Lung (tissue), 11 donors: ENCODE measurements at regions not wholly inside any gene's neighbourhood (a gene's known extent, or its start where the extent isn't known, plus 50 kb on each side); places are given as distances from the start of the nearest gene placed in this dataset.

Experiments used
- ATAC-seq: fragments of 200-7000 bp; cut with Tn5 transposase; one replicate; pipeline ENCODE4 v1.9.1; 2020; ENCODE audit warnings: moderate number of reproducible peaks; ENCODE audit not compliant: insufficient read depth, low FRiP score
- DNase-seq, 3 donors: peaks; one replicate each; pipeline ENCODE4 v3.0.0-alpha.2; 2013 to 2017
- H3K27ac ChIP-seq, 2 donors: one replicate each; pipeline ENCODE4 v1.5.1; 2013; ENCODE audit warnings: mild to moderate bottlenecking in 2 of 2, moderate library complexity in 2 of 2, control low read depth in 1 of 2, inconsistent platforms in 1 of 2, low read depth in 1 of 2, low read length in 1 of 2
- H3K27me3 ChIP-seq, 3 donors: one replicate each; pipeline ENCODE4 v1.5.1; 2013; ENCODE audit warnings: low read length in 2 of 3; ENCODE audit not compliant: control insufficient read depth in 3 of 3, insufficient read depth in 3 of 3
- H3K36me3 ChIP-seq, 4 donors: one replicate each; pipeline ENCODE4 v1.5.1; 2013; ENCODE audit warnings: low read length in 4 of 4, mild to moderate bottlenecking in 1 of 4, moderate library complexity in 1 of 4; ENCODE audit not compliant: control insufficient read depth in 4 of 4, insufficient read depth in 4 of 4
- H3K4me1 ChIP-seq, 5 donors: one replicate each; pipeline ENCODE4 v1.5.1; 2013; ENCODE audit warnings: low read length in 5 of 5, mild to moderate bottlenecking in 2 of 5, moderate library complexity in 1 of 5; ENCODE audit not compliant: control insufficient read depth in 5 of 5, insufficient read depth in 5 of 5
- H3K4me3 ChIP-seq: one replicate; pipeline ENCODE4 v1.5.1; 2013; ENCODE audit warnings: mild to moderate bottlenecking, control low read depth, moderate library complexity
- H3K9ac ChIP-seq, 2 donors: one replicate each; pipeline ENCODE4 v1.5.1; 2013; ENCODE audit warnings: low read length in 2 of 2, control low read depth in 1 of 2; ENCODE audit not compliant: insufficient read depth in 1 of 2
- H3K9me3 ChIP-seq, 4 donors: one replicate each; pipeline ENCODE4 v1.5.1; 2013; ENCODE audit warnings: low read length in 3 of 4, mild to moderate bottlenecking in 1 of 4, moderate library complexity in 1 of 4; ENCODE audit not compliant: control insufficient read depth in 4 of 4, insufficient read depth in 3 of 4
- CTCF ChIP-seq: IDR thresholded peaks from 2 replicates; pipeline ENCODE4 v1.5.1; 2012; ENCODE audit warnings: mild to moderate bottlenecking; ENCODE audit errors: control extremely low read depth, extremely low read depth
- WGBS, 2 donors: extraction: QIAGEN DNeasy Blood & Tissue Kit; methylation state at CpG; one replicate each; pipeline ENCODE4 v1.1.7; 2013; 5-methylcytosine and 5-hydroxymethylcytosine counted together
- donor health status: control.
- donor health status: control.
- donor health status: Bipolar disorder and iron deficiency.
- donor health status: healthy.
- donor health status: DM: yes; HTN: yes; CAD: no.

- H3K27ac ChIP-seq, result no peak overlapping the region
- peaks cover 0 to 20% (median 3%) of the 10 kb centered on the region in 5 donors for H3K4me1 ChIP-seq
- H3K9me3 ChIP-seq, result peaks cover 0 to 1% (median 0%) of the 10 kb centered on the region in 4 donors
- 76 to 81% methylated on average over 4 of the region's 4 CpGs for WGBS, 2 donors
- H3K27me3 ChIP-seq, result no peaks in the 10 kb centered on the region
- no peak for TF ChIP-seq CTCF
- DNase-seq, result peak; percentile 52 to 73 (median 63)
- no peak for ATAC-seq
- H3K4me3 ChIP-seq, result no peak overlapping the region
- no peak overlapping the region for H3K9ac ChIP-seq
- H3K36me3 ChIP-seq, result no peaks in the 10 kb centered on the region
Observed at GRCh38 chr2:19208479-19209199, 149.8 kb downstream of the OSR1 start.

- no peaks in the 10 kb centered on the region for H3K27me3 ChIP-seq
- WGBS, 2 donors, result 85 to 93% methylated on average over 8 of the region's 8 CpGs
- TF ChIP-seq CTCF, result no peak
- H3K4me1 ChIP-seq, result peaks cover 0 to 30% (median 5%) of the 10 kb centered on the region in 5 donors
- H3K36me3 ChIP-seq, result no peaks in the 10 kb centered on the region
- peaks cover 0 to 1% (median 0%) of the 10 kb centered on the region in 4 donors for H3K9me3 ChIP-seq
- no peak for ATAC-seq
- H3K4me3 ChIP-seq, result no peak overlapping the region
- no peak overlapping the region for H3K27ac ChIP-seq
- peak in 1 of 3 donors; percentile 40 for DNase-seq
- no peak overlapping the region for H3K9ac ChIP-seq
Observed at GRCh38 chr2:19207452-19207851, 151.0 kb downstream of the OSR1 start.

GRCh38 chr2:19205983-19206533 is 152.4 kb downstream of the OSR1 start:
- ATAC-seq (no peak), DNase-seq (no peak)
- Histone ChIP-seq H3K27me3 (no peaks in the 10 kb centered on the region), H3K36me3 (no peaks in the 10 kb centered on the region), H3K9ac (no peak overlapping the region), H3K27ac (no peak overlapping the region), H3K4me1 (peaks cover 0 to 41% (median 8%) of the 10 kb centered on the region in 5 donors), H3K4me3 (no peak overlapping the region), H3K9me3 (peaks cover 0 to 1% (median 0%) of the 10 kb centered on the region in 4 donors)
- no peak for TF ChIP-seq CTCF
- WGBS, 2 donors, result 78 to 79% methylated on average over 4 of the region's 4 CpGs
